Bronchial epithelial cell (primary cell): ENCODE measurements at regions not wholly inside any gene's neighbourhood (a gene's known extent, or its start where the extent isn't known, plus 50 kb on each side); places are given as distances from the start of the nearest gene placed in this dataset.

Experiments
- DNase-seq: peaks from one replicate; pipeline ENCODE4 v3.0.0-alpha.2; 2010; ENCODE audit warnings: low read depth
- FAIRE-seq: peaks from 2 replicates; lab custom pipeline; 2011; peaks lifted over from hg19 to GRCh38; lab: Jason Lieb, UNC
- H3K27me3 ChIP-seq: 2 replicates; pipeline ENCODE4 v1.5.1; 2011; ENCODE audit warnings: low read length; ENCODE audit not compliant: control insufficient read depth, insufficient read depth
- H3K36me3 ChIP-seq: 2 replicates; pipeline ENCODE4 v1.5.1; 2011; ENCODE audit warnings: low read length; ENCODE audit not compliant: control insufficient read depth, insufficient read depth
- H3K4me3 ChIP-seq: 2 replicates; pipeline ENCODE4 v1.5.1; 2011; ENCODE audit warnings: mild to moderate bottlenecking, low read depth, low read length, control low read depth
- TF ChIP-seq, protein P1 (sequence below): IDR thresholded peaks from 2 replicates; pipeline ENCODE4 v1.5.1; 2011; ENCODE audit warnings: mild to moderate bottlenecking, moderate library complexity, low read length, control low read depth, inconsistent platforms; ENCODE audit not compliant: insufficient read depth, severe bottlenecking

DNA sequence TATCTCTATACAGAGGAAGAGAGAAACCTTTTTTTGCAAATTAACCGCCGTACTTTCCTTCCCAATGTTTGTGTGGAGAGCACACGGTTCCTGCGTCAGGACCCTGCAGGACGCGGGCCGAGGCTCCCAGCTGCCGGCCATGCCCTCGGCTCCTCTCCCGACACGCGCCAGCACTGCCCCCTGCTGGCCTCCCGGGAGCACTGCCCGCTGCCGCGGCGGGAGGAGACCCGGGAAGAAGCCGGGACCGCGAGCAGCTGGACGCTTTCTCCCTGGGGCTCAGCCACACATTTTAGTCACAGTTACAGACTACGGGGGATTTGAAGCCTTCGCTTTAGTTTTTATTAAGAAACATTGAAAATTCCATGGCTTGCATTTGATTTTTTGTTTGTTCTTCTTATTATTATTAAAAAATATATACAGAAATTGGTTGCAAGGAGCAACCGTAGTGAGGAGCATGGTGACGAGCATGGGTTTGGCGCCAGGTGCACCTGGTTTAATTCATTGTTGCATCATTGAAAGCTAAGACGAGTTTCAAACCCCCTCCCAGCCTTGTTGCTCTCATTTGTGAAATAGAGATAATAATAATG, 401.2 kb downstream of the GALR1 start:
- no peaks in the 10 kb centered on the region for H3K36me3 ChIP-seq
- DNase-seq (no peak), FAIRE-seq (no peak)
- H3K27me3 ChIP-seq, result no peaks in the 10 kb centered on the region
- TF ChIP-seq, protein P1, sequence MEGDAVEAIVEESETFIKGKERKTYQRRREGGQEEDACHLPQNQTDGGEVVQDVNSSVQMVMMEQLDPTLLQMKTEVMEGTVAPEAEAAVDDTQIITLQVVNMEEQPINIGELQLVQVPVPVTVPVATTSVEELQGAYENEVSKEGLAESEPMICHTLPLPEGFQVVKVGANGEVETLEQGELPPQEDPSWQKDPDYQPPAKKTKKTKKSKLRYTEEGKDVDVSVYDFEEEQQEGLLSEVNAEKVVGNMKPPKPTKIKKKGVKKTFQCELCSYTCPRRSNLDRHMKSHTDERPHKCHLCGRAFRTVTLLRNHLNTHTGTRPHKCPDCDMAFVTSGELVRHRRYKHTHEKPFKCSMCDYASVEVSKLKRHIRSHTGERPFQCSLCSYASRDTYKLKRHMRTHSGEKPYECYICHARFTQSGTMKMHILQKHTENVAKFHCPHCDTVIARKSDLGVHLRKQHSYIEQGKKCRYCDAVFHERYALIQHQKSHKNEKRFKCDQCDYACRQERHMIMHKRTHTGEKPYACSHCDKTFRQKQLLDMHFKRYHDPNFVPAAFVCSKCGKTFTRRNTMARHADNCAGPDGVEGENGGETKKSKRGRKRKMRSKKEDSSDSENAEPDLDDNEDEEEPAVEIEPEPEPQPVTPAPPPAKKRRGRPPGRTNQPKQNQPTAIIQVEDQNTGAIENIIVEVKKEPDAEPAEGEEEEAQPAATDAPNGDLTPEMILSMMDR, result peak; percentile 65
- H3K4me3 ChIP-seq, result no peak overlapping the region

DNA sequence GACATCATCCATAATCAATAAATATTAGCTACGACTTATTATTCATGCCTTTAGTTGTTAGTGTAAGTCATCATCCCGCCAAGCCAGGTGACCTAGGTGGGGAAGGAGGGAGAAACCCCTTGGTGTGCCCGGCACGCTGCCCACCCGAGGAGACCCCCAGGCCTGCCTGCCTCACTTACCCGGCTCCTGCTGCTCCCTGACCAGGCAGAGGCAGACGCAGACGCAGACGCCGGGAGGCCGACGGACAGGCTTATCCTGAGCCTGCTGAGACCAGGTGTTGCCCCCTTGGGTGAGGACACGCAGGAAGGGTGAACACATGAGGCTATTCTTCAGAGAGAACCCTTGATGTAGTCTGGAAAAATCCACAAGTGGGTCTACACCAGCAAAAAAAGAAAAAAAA, 401.8 kb downstream of the GALR1 start:
- Histone ChIP-seq H3K27me3 (no peaks in the 10 kb centered on the region), H3K36me3 (no peaks in the 10 kb centered on the region), H3K4me3 (no peak overlapping the region)
- no peak for FAIRE-seq
- TF ChIP-seq, protein P1, result no peak
- DNase-seq, result no peak

DNA sequence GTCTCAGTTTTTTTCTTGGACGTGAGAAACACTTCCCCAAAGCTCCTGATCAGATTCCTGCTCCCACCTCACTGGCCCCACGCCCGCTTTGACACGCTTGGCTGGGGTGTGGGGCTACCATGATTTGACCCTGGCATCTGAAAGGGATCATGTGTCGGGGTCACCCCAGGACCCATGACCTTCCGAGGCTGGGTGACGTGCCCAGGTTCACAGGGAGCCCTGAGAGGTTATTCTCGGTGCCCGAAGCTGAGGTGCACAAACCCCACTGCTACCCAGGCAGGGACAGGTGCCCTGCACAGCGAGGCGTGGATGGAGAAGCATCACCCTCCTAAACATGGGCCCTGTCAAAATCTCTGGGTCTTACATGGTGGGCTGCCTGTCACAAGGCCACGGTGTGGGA, 404.1 kb downstream of the GALR1 start:
- TF ChIP-seq, protein P1, result no peak

DNA sequence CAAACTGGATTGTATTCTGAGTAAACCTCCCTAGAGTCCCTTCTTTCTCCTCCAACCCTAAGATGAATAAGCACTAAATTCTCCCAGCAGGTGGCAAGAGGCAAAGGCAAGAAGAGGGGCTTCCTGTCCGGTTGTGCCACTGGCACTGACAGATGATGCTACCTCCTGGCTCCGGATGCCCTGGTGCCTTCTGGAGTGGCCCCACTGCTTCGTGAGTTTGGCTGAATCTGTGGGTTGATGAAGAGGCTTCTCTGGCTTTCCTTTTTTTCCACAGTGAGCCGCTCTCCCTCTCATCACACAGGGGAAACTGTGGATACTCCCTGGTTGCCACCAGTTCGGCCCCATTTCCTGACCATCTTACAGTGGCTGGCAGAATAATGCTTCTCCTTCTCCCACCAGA, 404.7 kb downstream of the GALR1 start:
- Histone ChIP-seq H3K4me3 (no peak overlapping the region), H3K27me3 (no peaks in the 10 kb centered on the region), H3K36me3 (no peaks in the 10 kb centered on the region)
- DNase-seq (no peak), FAIRE-seq (no peak)
- TF ChIP-seq, protein P1, result no peak

More for the DNA sequence above, 404.1 kb downstream of the GALR1 start:
- no peaks in the 10 kb centered on the region for H3K27me3 ChIP-seq
- no peaks in the 10 kb centered on the region for H3K36me3 ChIP-seq
- FAIRE-seq, result no peak
- no peak overlapping the region for H3K4me3 ChIP-seq
- DNase-seq, result no peak

DNA sequence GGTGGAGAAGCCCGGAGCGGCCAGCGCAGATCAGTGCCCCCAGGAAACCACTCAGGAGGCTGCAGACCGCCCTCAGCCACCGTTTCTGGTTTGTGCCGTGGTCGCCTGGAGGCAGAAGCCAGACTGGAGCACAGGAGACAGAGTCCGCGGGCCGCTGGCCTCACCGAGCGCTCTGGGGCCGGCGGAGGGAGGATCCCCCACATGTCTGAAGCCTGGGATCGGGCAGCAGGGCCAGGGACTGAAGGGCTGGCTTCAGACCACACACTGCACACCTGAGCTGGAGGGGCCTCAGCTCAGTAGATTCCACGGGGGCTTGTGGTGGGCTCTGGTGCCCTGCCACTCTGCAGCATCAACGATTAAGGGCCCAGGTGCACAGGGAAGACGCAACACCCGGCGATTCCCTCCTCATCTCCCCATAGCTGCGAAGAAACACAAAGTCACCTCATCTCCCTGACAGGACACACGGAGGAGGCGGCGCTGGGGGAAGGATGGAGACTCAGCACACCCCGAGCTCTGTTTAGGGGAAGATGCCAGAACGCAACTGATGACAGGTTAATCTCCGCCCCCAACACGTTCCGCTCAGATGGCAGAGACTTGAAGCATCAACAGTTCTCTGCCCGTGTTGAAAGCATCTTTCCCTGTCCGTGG, 408.1 kb downstream of the GALR1 start:
- Histone ChIP-seq H3K36me3 (no peaks in the 10 kb centered on the region), H3K27me3 (no peaks in the 10 kb centered on the region), H3K4me3 (no peak overlapping the region)
- TF ChIP-seq, protein P1, result no peak
- DNase-seq (no peak), FAIRE-seq (no peak)

DNA sequence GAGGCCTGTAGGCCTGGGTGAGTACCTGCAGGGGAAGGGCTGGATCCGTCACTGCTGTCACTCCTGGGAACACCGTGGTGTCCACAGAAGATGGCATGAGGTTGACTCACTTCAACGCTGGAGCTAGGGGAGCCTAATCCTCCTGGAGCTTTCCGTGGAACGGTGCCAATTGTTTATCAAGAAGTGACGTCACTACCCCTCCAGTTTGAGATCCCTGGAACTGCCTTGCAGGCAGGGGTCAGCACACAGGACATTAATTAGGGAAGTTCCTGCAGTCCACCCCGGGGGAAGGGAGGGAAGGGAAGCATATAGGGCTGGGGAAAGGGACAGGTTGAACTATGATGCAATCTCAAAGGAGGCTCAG, 408.6 kb downstream of the GALR1 start:
- no peak for FAIRE-seq
- Histone ChIP-seq H3K4me3 (no peak overlapping the region), H3K27me3 (no peaks in the 10 kb centered on the region), H3K36me3 (no peaks in the 10 kb centered on the region)
- TF ChIP-seq, protein P1, result no peak
- no peak for DNase-seq
